ENCODE measurements at regions not wholly inside any gene's neighbourhood (a gene's known extent, or its start where the extent isn't known, plus 50 kb on each side); places are given as distances from the start of the nearest gene placed in this dataset.

GRCh38 chr17:63362115-63362514, 84.0 kb downstream of the CYB561 start:
- TF ChIP-seq CTCF (IDR thresholded peaks at IDR 0.05; ENCODE audit: control extremely low read depth, extremely low read depth): no peak
- ATAC-seq (ENCODE audit: insufficient read depth, low FRiP score) (no peak), DNase-seq (no peak)
- Histone ChIP-seq H3K27ac (ENCODE audit: low read depth in 1 of 2, low read length in 1 of 2) (no peak overlapping the region), H3K4me1 (ENCODE audit: control insufficient read depth in 5 of 5, insufficient read depth in 5 of 5, low read length in 5 of 5) (peaks cover 0 to 40% (median 0%) of the 10 kb centered on the region in 5 donors), H3K36me3 (ENCODE audit: control insufficient read depth in 4 of 4, insufficient read depth in 4 of 4, low read length in 4 of 4) (peaks cover 0 to 14% (median 10%) of the 10 kb centered on the region in 4 donors), H3K27me3 (ENCODE audit: control insufficient read depth in 3 of 3, insufficient read depth in 3 of 3, low read length in 2 of 3) (no peaks in the 10 kb centered on the region), H3K9me3 (ENCODE audit: control insufficient read depth in 4 of 4, insufficient read depth in 3 of 4, low read length in 3 of 4) (peaks cover 0 to 2% (median 0%) of the 10 kb centered on the region in 4 donors), H3K4me3 (no peak overlapping the region), H3K9ac (ENCODE audit: insufficient read depth in 1 of 2, low read length in 2 of 2) (no peak overlapping the region)
- 91 to 95% methylated on average over 2 of the region's 2 CpGs for WGBS, 2 donors

DNA sequence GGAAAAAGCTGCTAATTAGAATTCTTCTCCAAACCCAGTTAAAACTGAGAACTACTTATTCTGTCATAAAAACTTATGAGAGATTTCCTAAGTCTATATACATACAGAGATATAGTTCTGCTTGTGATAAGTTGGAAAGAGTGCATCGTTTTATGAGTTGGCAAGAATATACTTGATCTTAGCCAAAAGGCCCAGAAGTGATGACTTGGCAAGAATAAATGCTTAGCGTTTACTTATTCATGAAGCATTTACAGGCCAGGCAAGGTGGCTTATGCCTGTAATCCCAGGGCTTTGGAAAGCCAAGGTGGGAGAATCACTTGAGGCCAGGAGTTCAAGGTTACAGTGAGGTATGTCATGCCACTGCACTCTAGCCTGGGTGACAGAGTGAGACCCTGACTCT, 81.7 kb downstream of the CYB561 start:
- TF ChIP-seq CTCF (IDR thresholded peaks at IDR 0.05; ENCODE audit: control extremely low read depth, extremely low read depth): no peak
- H3K9me3 ChIP-seq (ENCODE audit: control insufficient read depth in 4 of 4, insufficient read depth in 3 of 4, low read length in 3 of 4): peaks cover 0 to 2% (median 0%) of the 10 kb centered on the region in 4 donors
- H3K4me3 ChIP-seq: no peak overlapping the region
- 66 to 85% methylated on average over 2 of the region's 2 CpGs for WGBS, 2 donors
- H3K27ac ChIP-seq (ENCODE audit: low read depth in 1 of 2, low read length in 1 of 2): no peak overlapping the region
- DNase-seq (peak in 2 of 3 donors; percentile 91 to 93), ATAC-seq (ENCODE audit: insufficient read depth, low FRiP score) (no peak)
- peaks cover 0 to 27% (median 0%) of the 10 kb centered on the region in 5 donors for H3K4me1 ChIP-seq (ENCODE audit: control insufficient read depth in 5 of 5, insufficient read depth in 5 of 5, low read length in 5 of 5)
- H3K27me3 ChIP-seq (ENCODE audit: control insufficient read depth in 3 of 3, insufficient read depth in 3 of 3, low read length in 2 of 3): no peaks in the 10 kb centered on the region
- H3K9ac ChIP-seq (ENCODE audit: insufficient read depth in 1 of 2, low read length in 2 of 2): no peak overlapping the region
- H3K36me3 ChIP-seq (ENCODE audit: control insufficient read depth in 4 of 4, insufficient read depth in 4 of 4, low read length in 4 of 4): peaks cover 0 to 11% (median 10%) of the 10 kb centered on the region in 4 donors

DNA sequence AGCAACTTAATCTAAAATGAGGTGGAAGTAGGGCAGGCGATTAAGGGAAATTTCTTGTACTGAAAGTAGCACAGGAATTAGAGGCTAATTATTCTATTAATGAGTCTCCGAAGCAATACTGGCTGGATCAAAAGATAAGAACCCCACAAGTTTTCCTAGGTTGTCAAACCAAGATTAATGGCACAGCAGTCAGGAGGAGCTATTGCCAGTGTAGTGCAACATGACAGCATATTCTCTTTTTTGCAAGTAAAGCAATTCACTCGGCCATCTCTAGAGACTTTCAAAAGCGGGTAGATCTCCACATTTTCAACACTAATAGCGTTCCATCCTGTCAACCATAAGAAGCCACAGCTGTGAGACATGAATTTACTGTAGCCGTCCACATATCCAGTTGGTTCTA, 81.2 kb downstream of the CYB561 start:
- peaks cover 0 to 11% (median 10%) of the 10 kb centered on the region in 4 donors for H3K36me3 ChIP-seq (ENCODE audit: control insufficient read depth in 4 of 4, insufficient read depth in 4 of 4, low read length in 4 of 4)
- 83 to 87% methylated on average over 6 of the region's 6 CpGs for WGBS, 2 donors
- H3K4me3 ChIP-seq: no peak overlapping the region
- H3K9me3 ChIP-seq (ENCODE audit: control insufficient read depth in 4 of 4, insufficient read depth in 3 of 4, low read length in 3 of 4): peaks cover 0 to 2% (median 0%) of the 10 kb centered on the region in 4 donors
- no peak for TF ChIP-seq CTCF (IDR thresholded peaks at IDR 0.05; ENCODE audit: control extremely low read depth, extremely low read depth)
- peaks cover 0 to 27% (median 0%) of the 10 kb centered on the region in 5 donors for H3K4me1 ChIP-seq (ENCODE audit: control insufficient read depth in 5 of 5, insufficient read depth in 5 of 5, low read length in 5 of 5)
- DNase-seq (peak in 2 of 3 donors; percentile 34 to 40), ATAC-seq (ENCODE audit: insufficient read depth, low FRiP score) (no peak)
- no peak overlapping the region for H3K9ac ChIP-seq (ENCODE audit: insufficient read depth in 1 of 2, low read length in 2 of 2)
- no peaks in the 10 kb centered on the region for H3K27me3 ChIP-seq (ENCODE audit: control insufficient read depth in 3 of 3, insufficient read depth in 3 of 3, low read length in 2 of 3)
- no peak overlapping the region for H3K27ac ChIP-seq (ENCODE audit: low read depth in 1 of 2, low read length in 1 of 2)
